ENCODE measurements at regions not wholly inside any gene's neighbourhood (a gene's known extent, or its start where the extent isn't known, plus 50 kb on each side); places are given as distances from the start of the nearest gene placed in this dataset.
"Not testable (repeated sequence)": the region's sequence is repeated elsewhere in the genome, so short reads cannot be mapped to it uniquely, and the experiment has no call there.

- DNase-seq (no peak), ATAC-seq (ENCODE audit: low FRiP score in 2 of 2) (no peak)
- 91% methylated on average over 1 of the region's 1 CpG for WGBS, 2 donors
- H3K9me3 ChIP-seq, result no peaks in the 10 kb centered on the region
- no peak overlapping the region for H3K27ac ChIP-seq
- no peaks in the 10 kb centered on the region for H3K27me3 ChIP-seq
- TF ChIP-seq POLR2A (IDR thresholded peaks at IDR 0.05) (no peak), POLR2AphosphoS5 (IDR thresholded peaks at IDR 0.05) (no peak), EP300 (IDR thresholded peaks at IDR 0.05) (no peak), CTCF (IDR thresholded peaks at IDR 0.05) (no peak)
- H3K4me3 ChIP-seq, result no peak overlapping the region
- H3K36me3 ChIP-seq, result no peaks in the 10 kb centered on the region
- H3K4me1 ChIP-seq, result no peaks in the 10 kb centered on the region
Observed at GRCh38 chr3:132979606-132980005, 58.6 kb upstream of the TMEM108 start.

DNA sequence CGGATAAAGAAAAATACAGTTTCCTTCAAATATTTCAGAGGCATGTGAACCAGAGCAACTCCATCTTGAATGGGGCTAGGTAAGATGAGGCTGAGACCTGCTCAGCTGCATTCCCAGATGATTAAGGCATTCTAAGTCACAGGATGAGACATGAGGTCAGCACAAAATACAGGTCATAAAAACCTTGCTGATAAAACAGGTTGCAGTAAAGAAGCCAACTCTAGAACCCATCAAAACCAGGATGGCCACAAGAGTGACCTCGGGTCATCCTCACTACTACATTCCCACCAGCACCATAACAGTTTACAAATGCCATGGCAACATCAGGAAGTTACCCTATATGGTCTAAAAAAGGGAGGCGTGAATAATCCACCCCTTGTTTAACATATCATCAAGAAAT lies 59.2 kb upstream of the TMEM108 start:
- H3K4me1 ChIP-seq; H3K36me3 ChIP-seq; ATAC-seq (ENCODE audit: low FRiP score in 2 of 2); H3K9me3 ChIP-seq; H3K27me3 ChIP-seq; DNase-seq; H3K4me3 ChIP-seq; H3K27ac ChIP-seq: not testable (repeated sequence)
- WGBS, 2 donors, result 83 to 85% methylated on average over 3 of the region's 3 CpGs

DNA sequence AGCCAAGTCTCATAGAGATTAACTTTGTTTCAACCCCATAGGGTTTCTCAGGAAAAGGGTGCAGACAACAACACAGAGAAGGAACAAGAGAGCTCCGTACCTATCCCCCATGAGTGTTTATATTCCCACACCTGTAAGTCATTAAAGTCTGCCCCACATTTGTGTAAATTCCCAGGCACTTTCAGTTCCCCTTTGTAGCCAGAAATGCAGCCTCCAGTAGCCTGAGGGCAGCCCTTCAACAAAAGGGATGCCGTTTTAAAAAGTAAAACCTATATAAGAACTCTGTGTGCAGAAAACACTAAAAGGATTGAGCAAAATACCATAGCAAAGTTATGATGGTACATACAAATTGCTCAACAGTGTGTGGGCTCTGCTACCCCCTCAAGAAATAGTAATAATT lies 59.7 kb upstream of the TMEM108 start:
- Histone ChIP-seq H3K9me3 (no peaks in the 10 kb centered on the region), H3K4me3 (no peak overlapping the region), H3K4me1 (no peaks in the 10 kb centered on the region), H3K27me3 (no peaks in the 10 kb centered on the region), H3K27ac (no peak overlapping the region), H3K36me3 (no peaks in the 10 kb centered on the region)
- WGBS, 2 donors, result 50 to 62% methylated on average over 2 of the region's 2 CpGs
- ATAC-seq (ENCODE audit: low FRiP score in 2 of 2) (no peak), DNase-seq (no peak)
- TF ChIP-seq POLR2A (IDR thresholded peaks at IDR 0.05) (no peak), CTCF (IDR thresholded peaks at IDR 0.05) (no peak), POLR2AphosphoS5 (IDR thresholded peaks at IDR 0.05) (no peak), EP300 (IDR thresholded peaks at IDR 0.05) (no peak)

- H3K27me3 ChIP-seq, result no peaks in the 10 kb centered on the region
- no peaks in the 10 kb centered on the region for H3K4me1 ChIP-seq
- no peaks in the 10 kb centered on the region for H3K36me3 ChIP-seq
- 89 to 93% methylated on average over 7 of the region's 7 CpGs for WGBS, 2 donors
- H3K4me3 ChIP-seq, result no peak overlapping the region
- TF ChIP-seq POLR2A (IDR thresholded peaks at IDR 0.05) (no peak), CTCF (IDR thresholded peaks at IDR 0.05) (no peak), EP300 (IDR thresholded peaks at IDR 0.05) (no peak), POLR2AphosphoS5 (IDR thresholded peaks at IDR 0.05) (no peak)
- ATAC-seq (ENCODE audit: low FRiP score in 2 of 2), result no peak
- H3K9me3 ChIP-seq, result no peaks in the 10 kb centered on the region
- DNase-seq, result peak in 1 of 2 donors; percentile 21
- no peak overlapping the region for H3K27ac ChIP-seq
Observed at GRCh38 chr3:132974097-132974496, 64.1 kb upstream of the TMEM108 start.

GRCh38 chr3:132973441-132973840 lies 64.8 kb upstream of the TMEM108 start:
- no peaks in the 10 kb centered on the region for H3K27me3 ChIP-seq
- TF ChIP-seq POLR2AphosphoS5 (IDR thresholded peaks at IDR 0.05), result no peak
- TF ChIP-seq EP300 (IDR thresholded peaks at IDR 0.05), result no peak
- no peak for TF ChIP-seq CTCF (IDR thresholded peaks at IDR 0.05)
- no peak for TF ChIP-seq POLR2A (IDR thresholded peaks at IDR 0.05)
- WGBS, 2 donors, result 90 to 94% methylated on average over 5 of the region's 5 CpGs

More at GRCh38 chr3:132973441-132973840, 64.8 kb upstream of the TMEM108 start:
- DNase-seq (no peak), ATAC-seq (ENCODE audit: low FRiP score in 2 of 2) (no peak)
- no peak overlapping the region for H3K27ac ChIP-seq
- H3K4me3 ChIP-seq, result no peak overlapping the region
- H3K36me3 ChIP-seq, result no peaks in the 10 kb centered on the region
- no peaks in the 10 kb centered on the region for H3K9me3 ChIP-seq
- H3K4me1 ChIP-seq, result no peaks in the 10 kb centered on the region
